Adipocyte (in vitro differentiated cells): ENCODE measurements at regions not wholly inside any gene's neighbourhood (a gene's known extent, or its start where the extent isn't known, plus 50 kb on each side); places are given as distances from the start of the nearest gene placed in this dataset.

Experiments used
- DNase-seq: peaks from one replicate; pipeline ENCODE4 v3.0.0-alpha.2; 2015; ENCODE audit warnings: low read depth
- H3K27me3 ChIP-seq: replicated peaks from 2 replicates; pipeline ENCODE4 v1.7.0; 2013; ENCODE audit warnings: mild to moderate bottlenecking, low read length, moderate library complexity; ENCODE audit not compliant: control insufficient read depth, insufficient read depth
- H3K36me3 ChIP-seq: 2 replicates; pipeline ENCODE4 v1.7.0; 2013; ENCODE audit warnings: low read length, mild to moderate bottlenecking, moderate library complexity; ENCODE audit not compliant: control insufficient read depth, insufficient read depth, severe bottlenecking
- H3K4me1 ChIP-seq: 2 replicates; pipeline ENCODE4 v1.7.0; 2013; ENCODE audit warnings: mild to moderate bottlenecking, low read length, moderate library complexity; ENCODE audit not compliant: control insufficient read depth, insufficient read depth
- H3K4me3 ChIP-seq: 2 replicates; pipeline ENCODE4 v1.7.0; 2013; ENCODE audit warnings: mild to moderate bottlenecking, low read length, moderate library complexity
- H3K9ac ChIP-seq: 2 replicates; pipeline ENCODE4 v1.7.0; 2013; ENCODE audit warnings: mild to moderate bottlenecking, low read length, moderate library complexity
- H3K9me3 ChIP-seq: 2 replicates; pipeline ENCODE4 v1.7.0; 2013; ENCODE audit warnings: mild to moderate bottlenecking, low read length, moderate library complexity; ENCODE audit not compliant: control insufficient read depth

DNA sequence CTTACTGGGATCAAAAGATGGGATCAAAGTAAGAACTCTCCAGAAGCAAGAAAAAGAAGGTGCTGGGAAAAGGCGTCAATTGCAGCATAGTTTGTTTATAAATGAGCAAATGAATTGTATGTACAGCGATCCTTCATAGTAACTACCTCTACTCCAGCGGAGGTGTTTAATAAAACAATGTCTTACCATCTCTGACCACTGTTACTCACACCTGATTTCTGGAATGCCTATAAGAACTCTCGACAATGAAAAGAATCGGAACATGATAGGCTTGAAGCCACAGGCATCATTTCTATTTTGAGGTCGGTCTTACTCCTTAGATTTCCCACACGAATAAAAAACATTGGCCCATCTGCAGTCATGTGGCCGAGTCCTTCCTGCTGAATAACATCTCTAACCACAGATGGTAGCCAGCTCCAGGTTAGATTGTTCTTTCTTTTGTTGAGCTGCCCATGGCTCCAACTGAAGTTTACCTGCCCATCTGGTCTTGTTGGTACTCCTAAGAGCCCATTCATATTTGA is 67.6 kb downstream of the CLDN34 start:
- Histone ChIP-seq H3K9ac (no peak overlapping the region), H3K27me3 (no peaks in the 10 kb centered on the region), H3K9me3 (peaks cover 6% of the 10 kb centered on the region), H3K4me3 (no peak overlapping the region), H3K4me1 (no peaks in the 10 kb centered on the region), H3K36me3 (no peaks in the 10 kb centered on the region)
- no peak for DNase-seq

DNA sequence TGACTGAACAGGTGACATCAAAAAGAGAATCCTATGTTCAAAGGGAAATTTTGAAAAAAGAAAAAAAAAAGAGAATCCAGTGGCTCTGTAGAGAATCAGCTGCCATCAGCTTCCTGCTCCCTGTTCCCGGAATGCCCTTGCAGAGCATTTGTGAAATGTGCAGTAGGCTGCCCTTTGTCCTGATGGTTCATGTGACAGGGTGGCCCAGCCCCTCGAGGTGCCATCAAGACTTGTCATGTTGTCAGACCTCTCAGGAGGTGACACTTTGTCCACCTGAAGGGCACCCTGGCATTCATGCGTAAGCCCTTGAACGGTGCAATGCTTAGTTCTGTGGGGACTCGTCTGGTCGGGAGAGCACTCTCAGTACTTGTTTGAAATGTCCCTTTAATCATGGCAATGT is 71.4 kb downstream of the CLDN34 start:
- H3K4me1 ChIP-seq, result peaks cover 4% of the 10 kb centered on the region
- H3K27me3 ChIP-seq, result no peaks in the 10 kb centered on the region
- H3K9me3 ChIP-seq, result peaks cover 6% of the 10 kb centered on the region
- H3K36me3 ChIP-seq, result no peaks in the 10 kb centered on the region
- H3K4me3 ChIP-seq, result no peak overlapping the region
- no peak for DNase-seq
- no peak overlapping the region for H3K9ac ChIP-seq

DNA sequence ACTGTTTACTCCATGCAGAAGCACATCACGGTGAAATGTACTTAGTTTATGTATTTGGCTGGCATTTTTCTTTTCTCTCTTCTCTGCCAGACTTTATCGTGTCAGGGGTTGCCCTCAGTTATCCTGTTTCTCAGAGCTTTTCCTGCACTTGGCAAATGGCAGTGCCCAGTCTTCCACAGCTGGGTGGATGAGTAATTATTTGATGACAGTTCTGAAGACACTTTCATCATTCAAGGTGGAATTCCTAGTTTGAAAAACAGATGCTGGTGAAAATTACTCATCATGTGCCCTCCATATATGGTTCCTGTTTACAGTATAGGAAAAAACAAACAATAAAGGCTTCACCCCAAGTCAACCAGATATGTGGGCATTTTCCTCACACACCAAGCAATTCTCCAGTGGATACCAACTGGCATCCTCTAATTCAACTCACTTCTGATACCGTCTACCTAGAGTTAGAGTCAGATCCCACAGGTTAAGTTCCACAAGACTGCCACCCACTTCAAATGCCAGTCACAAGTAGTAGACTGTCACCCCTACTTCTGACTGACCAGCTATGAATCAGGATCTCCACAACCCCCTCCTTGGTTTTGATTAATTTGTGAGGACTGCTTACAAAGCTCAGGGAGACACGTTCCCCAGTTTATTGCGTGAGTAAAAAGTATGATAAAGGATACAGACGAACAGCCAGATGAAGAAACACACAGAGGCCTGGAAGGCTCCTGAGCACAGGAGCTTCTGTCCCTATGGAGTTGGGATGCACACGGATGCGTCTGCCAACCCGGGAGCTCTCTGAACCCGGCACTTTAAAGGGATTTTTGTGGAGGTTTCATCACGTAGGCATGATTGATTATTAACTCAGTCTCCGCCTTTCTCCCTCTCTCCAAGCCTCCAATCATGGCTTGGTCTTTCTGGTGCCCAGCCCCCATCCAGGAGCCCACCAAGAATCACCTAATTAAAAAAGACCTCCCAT is 72.9 kb downstream of the CLDN34 start:
- H3K27me3 ChIP-seq, result no peaks in the 10 kb centered on the region
- H3K9ac ChIP-seq, result no peak overlapping the region
- no peak for DNase-seq
- H3K4me1 ChIP-seq, result peaks cover 4% of the 10 kb centered on the region
- H3K9me3 ChIP-seq, result peaks cover 6% of the 10 kb centered on the region
- H3K4me3 ChIP-seq, result no peak overlapping the region
- no peaks in the 10 kb centered on the region for H3K36me3 ChIP-seq

DNA sequence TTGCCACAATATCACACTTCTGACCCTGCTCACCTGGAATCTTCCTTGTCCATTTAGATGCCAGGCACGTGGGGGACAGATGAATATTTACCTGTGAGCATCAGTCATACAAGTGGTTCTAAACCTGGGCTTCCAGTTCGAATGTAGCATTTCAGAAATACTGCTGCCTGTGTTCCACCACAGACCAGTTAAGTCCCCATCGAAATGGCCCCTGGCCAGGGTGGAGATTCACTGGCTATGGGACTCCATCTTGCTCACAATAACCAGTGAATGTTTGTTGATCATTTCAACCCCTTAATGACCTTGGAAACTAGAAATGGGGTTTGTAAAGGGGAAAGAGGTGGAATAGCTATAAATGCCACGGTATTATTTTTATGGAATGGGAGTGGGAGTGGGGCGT is 73.8 kb downstream of the CLDN34 start:
- Histone ChIP-seq H3K4me1 (peaks cover 4% of the 10 kb centered on the region), H3K9ac (no peak overlapping the region), H3K36me3 (no peaks in the 10 kb centered on the region), H3K4me3 (no peak overlapping the region), H3K9me3 (peaks cover 6% of the 10 kb centered on the region), H3K27me3 (no peaks in the 10 kb centered on the region)
- no peak for DNase-seq

DNA sequence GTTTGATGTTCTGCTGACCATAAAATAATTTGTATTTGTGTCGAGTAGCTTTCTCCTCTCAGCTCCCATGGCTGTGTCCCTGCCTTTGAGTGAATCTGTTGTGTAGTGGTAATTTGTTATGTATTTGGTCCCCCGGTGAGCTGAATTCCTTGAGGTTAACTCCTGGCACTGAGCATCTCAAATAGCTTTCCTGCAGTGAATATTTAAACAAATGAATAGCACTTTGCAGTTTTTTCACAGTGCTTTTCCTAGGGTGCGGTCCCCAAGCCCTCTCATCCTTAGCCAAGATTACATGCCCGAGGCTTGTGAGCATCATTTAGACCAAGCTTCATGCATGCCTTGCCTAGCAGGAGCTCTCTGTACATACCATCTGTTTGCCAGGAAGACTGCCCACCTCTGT is 74.2 kb downstream of the CLDN34 start:
- Histone ChIP-seq H3K4me3 (no peak overlapping the region), H3K9ac (no peak overlapping the region), H3K36me3 (no peaks in the 10 kb centered on the region), H3K27me3 (no peaks in the 10 kb centered on the region), H3K4me1 (peaks cover 4% of the 10 kb centered on the region), H3K9me3 (peaks cover 6% of the 10 kb centered on the region)
- DNase-seq, result peak; percentile 30

DNA sequence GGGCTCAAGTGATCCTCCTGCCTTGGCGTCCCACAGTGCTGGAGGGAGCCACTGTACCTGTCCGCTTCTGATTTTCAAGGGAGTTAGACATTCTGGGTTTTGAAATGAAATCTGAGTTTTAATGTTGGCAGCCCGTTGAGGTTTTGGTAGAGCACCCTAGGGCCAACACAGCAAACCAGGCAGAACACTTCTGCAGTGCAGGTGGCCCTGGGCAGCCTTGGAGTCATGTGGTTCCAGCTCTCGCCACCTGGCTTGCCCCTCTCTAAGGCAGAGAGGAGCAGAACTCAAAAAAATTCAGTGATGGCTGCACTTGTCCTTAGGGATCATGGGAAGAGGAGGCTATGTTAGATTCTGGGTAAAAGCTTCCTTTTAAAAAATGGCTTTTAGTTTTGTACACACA is 74.9 kb downstream of the CLDN34 start:
- Histone ChIP-seq H3K9ac (no peak overlapping the region), H3K36me3 (no peaks in the 10 kb centered on the region), H3K9me3 (peaks cover under 1% of the 10 kb centered on the region), H3K4me1 (peaks cover 4% of the 10 kb centered on the region), H3K4me3 (no peak overlapping the region), H3K27me3 (no peaks in the 10 kb centered on the region)
- DNase-seq, result no peak

DNA sequence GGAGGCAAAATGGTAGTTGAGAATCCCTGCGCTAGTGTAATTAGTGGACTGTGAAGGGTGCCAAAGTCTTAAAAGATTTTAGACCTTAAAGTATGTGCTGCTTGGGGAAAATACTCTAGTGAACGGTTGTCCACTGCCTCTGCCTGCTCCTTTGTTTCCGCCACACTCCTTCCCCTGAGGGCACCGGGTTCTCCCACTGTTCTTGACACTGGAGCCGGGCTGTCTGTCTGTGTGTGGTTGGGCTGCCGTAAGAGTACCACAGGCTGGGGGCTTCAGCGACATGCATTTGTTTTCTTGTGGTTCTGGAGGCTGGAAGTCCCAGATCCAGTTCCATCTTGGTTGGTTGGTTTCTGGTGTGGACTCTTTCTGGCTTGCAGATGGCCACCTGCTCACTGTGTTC is 76.2 kb downstream of the CLDN34 start:
- Histone ChIP-seq H3K4me1 (peaks cover 4% of the 10 kb centered on the region), H3K9ac (no peak overlapping the region), H3K36me3 (no peaks in the 10 kb centered on the region), H3K4me3 (no peak overlapping the region), H3K27me3 (no peaks in the 10 kb centered on the region), H3K9me3 (no peaks in the 10 kb centered on the region)
- no peak for DNase-seq

DNA sequence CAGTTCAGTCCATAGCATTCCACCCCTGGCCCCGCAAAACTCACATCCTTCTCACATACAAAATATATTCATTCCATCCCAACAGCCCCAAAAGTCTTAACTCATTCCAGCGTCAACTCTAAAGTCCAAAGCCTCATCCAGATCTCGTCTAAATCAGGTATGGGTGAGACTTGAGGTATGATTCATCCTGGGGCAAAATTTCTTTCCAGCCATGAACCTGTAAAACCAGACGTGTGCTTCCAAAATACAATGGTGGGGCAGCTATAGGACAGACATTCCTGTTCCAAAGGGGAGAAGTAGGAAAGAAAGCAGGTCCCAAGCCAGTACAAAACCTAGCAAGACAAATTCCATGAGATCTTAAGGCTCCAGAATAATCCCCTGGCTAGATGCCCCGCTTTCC is 76.9 kb downstream of the CLDN34 start:
- Histone ChIP-seq H3K27me3 (no peaks in the 10 kb centered on the region), H3K9me3 (no peaks in the 10 kb centered on the region), H3K36me3 (no peaks in the 10 kb centered on the region), H3K9ac (no peak overlapping the region), H3K4me3 (no peak overlapping the region), H3K4me1 (peaks cover 7% of the 10 kb centered on the region)
- DNase-seq, result no peak

DNA sequence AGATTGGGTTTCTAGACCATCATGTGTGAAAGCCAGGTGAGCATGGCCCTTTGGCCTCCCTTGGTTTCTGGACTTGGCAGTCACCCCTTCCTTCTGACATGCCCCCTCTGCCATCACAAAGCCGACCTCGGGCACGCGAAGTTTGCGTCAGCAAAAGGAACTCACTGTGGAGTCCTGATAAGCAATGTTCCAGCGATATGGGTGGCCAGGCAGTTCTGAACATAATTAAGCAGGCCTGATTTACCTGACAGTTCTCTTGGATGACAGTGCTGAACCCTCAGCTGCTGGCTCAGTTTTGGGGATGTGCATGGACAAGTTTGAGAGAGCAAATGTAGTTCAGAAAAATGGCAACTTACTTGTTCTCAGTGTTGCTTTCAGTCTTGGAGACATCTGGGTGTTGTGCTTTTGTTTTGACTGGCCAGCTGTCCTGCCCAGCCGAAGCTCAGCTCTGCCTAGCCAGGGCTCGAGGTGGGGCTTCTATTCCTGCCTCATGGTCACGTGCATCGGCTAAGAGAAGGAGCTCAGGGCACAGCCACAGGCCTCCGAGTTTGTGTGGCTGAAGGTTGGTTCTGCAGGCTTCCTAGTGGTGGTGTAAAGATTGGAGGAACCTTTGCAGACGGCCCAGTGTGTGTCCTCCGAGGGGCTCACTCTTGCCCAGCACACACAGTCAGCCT is 78.3 kb downstream of the CLDN34 start:
- no peak for DNase-seq
- Histone ChIP-seq H3K9me3 (no peaks in the 10 kb centered on the region), H3K27me3 (no peaks in the 10 kb centered on the region), H3K9ac (no peak overlapping the region), H3K4me1 (peaks cover 3% of the 10 kb centered on the region), H3K36me3 (no peaks in the 10 kb centered on the region), H3K4me3 (no peak overlapping the region)

DNA sequence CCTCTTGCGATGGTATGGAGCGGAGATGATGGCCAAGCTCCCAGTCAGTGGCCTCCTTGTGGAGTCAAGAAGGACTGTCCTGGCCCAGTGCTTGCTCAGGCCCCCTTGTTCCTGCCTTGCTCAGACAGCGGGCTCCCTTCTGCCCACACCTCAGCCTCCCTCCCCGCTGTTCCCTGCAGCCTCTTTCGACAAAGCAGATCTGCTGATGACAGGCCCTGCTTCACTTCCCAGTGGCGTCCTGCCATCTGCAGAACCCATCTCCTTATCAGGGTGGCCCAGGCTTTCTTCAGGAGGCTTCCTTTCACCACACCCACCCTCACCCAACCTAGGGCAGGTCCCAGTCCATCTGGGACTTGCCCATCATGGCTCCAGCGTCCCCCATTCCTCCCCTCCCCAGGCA is 80.0 kb downstream of the CLDN34 start:
- H3K27me3 ChIP-seq, result no peaks in the 10 kb centered on the region
- peaks cover 3% of the 10 kb centered on the region for H3K4me1 ChIP-seq
- DNase-seq, result no peak
- no peaks in the 10 kb centered on the region for H3K36me3 ChIP-seq
- no peak overlapping the region for H3K9ac ChIP-seq
- H3K4me3 ChIP-seq, result no peak overlapping the region
- no peaks in the 10 kb centered on the region for H3K9me3 ChIP-seq

DNA sequence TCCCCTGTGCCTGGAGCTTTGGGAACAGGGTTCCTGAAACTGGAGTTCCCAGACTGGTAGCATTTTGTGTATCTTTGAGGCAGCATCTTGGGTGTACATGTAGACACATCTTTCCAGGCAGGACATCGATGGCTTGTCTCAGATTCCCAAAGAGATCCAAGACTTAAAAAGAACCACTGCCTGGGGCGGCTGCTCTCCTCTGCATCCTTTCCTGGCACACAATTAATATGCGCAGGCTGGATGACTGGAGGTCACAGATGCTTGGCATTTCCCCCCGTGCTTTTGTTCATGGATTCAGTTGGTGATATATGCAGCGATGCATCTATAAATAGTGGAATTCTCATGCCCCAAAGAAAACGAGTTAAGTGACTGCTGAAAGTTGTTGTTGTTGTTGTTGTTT is 80.5 kb downstream of the CLDN34 start:
- DNase-seq, result no peak
- no peak overlapping the region for H3K9ac ChIP-seq
- H3K36me3 ChIP-seq, result no peaks in the 10 kb centered on the region
- no peak overlapping the region for H3K4me3 ChIP-seq
- no peaks in the 10 kb centered on the region for H3K27me3 ChIP-seq
- H3K9me3 ChIP-seq, result no peaks in the 10 kb centered on the region
- H3K4me1 ChIP-seq, result peaks cover 3% of the 10 kb centered on the region
